H1 (cell line): ENCODE measurements at regions not wholly inside any gene's neighbourhood (a gene's known extent, or its start where the extent isn't known, plus 50 kb on each side); places are given as distances from the start of the nearest gene placed in this dataset.

Experiments used
- CTCF ChIA-PET: fragments of 300-600 bp; sonication (Branson Sonifier 250); formaldehyde crosslinking; loops from one replicate; lab custom pipeline; 2021; ENCODE audit not compliant: partially characterized antibody; lab: Charles Lee
- POLR2A ChIA-PET: fragments of 300-600 bp; sonication (Branson Sonifier 250); formaldehyde crosslinking; loops from one replicate; lab custom pipeline; 2021; ENCODE audit warnings: inconsistent platforms; ENCODE audit not compliant: partially characterized antibody; lab: Charles Lee
- DNase-seq, 2 experiments: peaks; one replicate each; pipeline versions ENCODE4 v3.0.0 to v3.0.0-alpha.2; 2010 to 2022; ENCODE audit warnings: low spot score in 2 of 2, low read depth in 1 of 2, mixed read lengths in 1 of 2
- FAIRE-seq: peaks from 2 replicates; lab custom pipeline; 2011; peaks lifted over from hg19 to GRCh38; lab: Jason Lieb, UNC
- H2AFZ ChIP-seq: 2 replicates; pipeline ENCODE4 v1.8.1; 2012; ENCODE audit warnings: low read length, inconsistent platforms
- H2AK5ac ChIP-seq: 2 replicates; pipeline ENCODE4 v1.6.1; 2013; ENCODE audit warnings: low read depth, low read length
- H2BK120ac ChIP-seq: replicated peaks from 2 replicates; pipeline ENCODE3; 2013; ENCODE audit warnings: low read depth, low read length, inconsistent platforms
- H2BK12ac ChIP-seq: 2 replicates; pipeline ENCODE4 v1.6.1; 2013; ENCODE audit warnings: low read depth, low read length
- H2BK15ac ChIP-seq: 2 replicates; pipeline ENCODE4 v1.6.1; 2013; ENCODE audit warnings: low read length
- H2BK20ac ChIP-seq: 2 replicates; pipeline ENCODE4 v1.6.1; 2013; ENCODE audit warnings: low read length
- H2BK5ac ChIP-seq: 2 replicates; pipeline ENCODE4 v1.6.1; 2013; ENCODE audit warnings: low read depth, low read length
- H3K14ac ChIP-seq: 2 replicates; pipeline ENCODE4 v1.6.1; 2013; ENCODE audit warnings: inconsistent platforms; ENCODE audit not compliant: insufficient read length
- H3K18ac ChIP-seq: 2 replicates; pipeline ENCODE4 v1.6.1; 2013; ENCODE audit warnings: low read length; ENCODE audit errors: extremely low read depth
- H3K23ac ChIP-seq: 2 replicates; pipeline ENCODE4 v1.6.1; 2013; ENCODE audit warnings: inconsistent platforms; ENCODE audit not compliant: insufficient read length
- H3K23me2 ChIP-seq: 2 replicates; pipeline ENCODE4 v1.6.1; 2013; ENCODE audit warnings: low read depth, low read length
- H3K27ac ChIP-seq: 2 replicates; pipeline ENCODE4 v1.6.1; 2011; ENCODE audit warnings: low read depth, low read length, inconsistent platforms
- H3K27me3 ChIP-seq, 4 experiments: replicated peaks in 1 of 4; 1 replicate in 1 of 4; 2 replicates in 3 of 4; pipeline versions ENCODE4 v1.6.1 to v1.8.1; 2011 to 2013; ENCODE audit warnings: low read length in 3 of 4, mild to moderate bottlenecking in 3 of 4, inconsistent platforms in 2 of 4, mixed read lengths in 2 of 4, moderate library complexity in 1 of 4; ENCODE audit not compliant: control insufficient read depth in 3 of 4, insufficient read depth in 3 of 4; ENCODE audit errors: extremely low read depth in 1 of 4
- H3K36me3 ChIP-seq, 4 experiments: 2 replicates each; pipeline versions ENCODE4 v1.6.1 to v1.8.1; 2011 to 2013; ENCODE audit warnings: mild to moderate bottlenecking in 4 of 4, low read length in 3 of 4, moderate library complexity in 2 of 4, control low read depth in 1 of 4, inconsistent platforms in 1 of 4; ENCODE audit not compliant: insufficient read depth in 4 of 4, control insufficient read depth in 2 of 4
- H3K4ac ChIP-seq: replicated peaks from 2 replicates; pipeline ENCODE3; 2013; ENCODE audit warnings: low read length, low read depth, mixed read lengths, inconsistent platforms; ENCODE audit not compliant: insufficient read length
- H3K4me1 ChIP-seq, 4 experiments: replicated peaks in 1 of 4; 1 replicate in 1 of 4; 2 replicates in 3 of 4; pipeline versions ENCODE4 v1.6.1 to v1.8.1; 2011 to 2013; ENCODE audit warnings: low read length in 3 of 4, inconsistent platforms in 2 of 4, mixed read lengths in 1 of 4; ENCODE audit not compliant: insufficient read depth in 4 of 4, control insufficient read depth in 3 of 4
- H3K4me2 ChIP-seq, 2 experiments: 2 replicates each; pipeline versions ENCODE4 v1.6.1 to v1.8.1; 2011 to 2013; ENCODE audit warnings: low read depth in 2 of 2, low read length in 2 of 2, control low read depth in 1 of 2, inconsistent platforms in 1 of 2, mild to moderate bottlenecking in 1 of 2; ENCODE audit not compliant: insufficient read depth in 1 of 2
- H3K4me3 ChIP-seq, 4 experiments: fragments of 200-600, 300-600 bp in 1 of 4; sonication (generic), shearing (Covaris generic), sonication (Bioruptor Twin) in 1 of 4; 2 replicates each; pipeline versions ENCODE4 v1.5.1 to v1.8.1; 2011 to 2016; ENCODE audit warnings: low read length in 4 of 4, low read depth in 3 of 4, control low read depth in 2 of 4, inconsistent platforms in 2 of 4, mild to moderate bottlenecking in 2 of 4, mixed read lengths in 1 of 4, moderate library complexity in 1 of 4; ENCODE audit not compliant: insufficient read depth in 2 of 4; ENCODE audit errors: extremely low read depth in 1 of 4
- H3K56ac ChIP-seq: replicated peaks from 2 replicates; pipeline ENCODE3; 2013; ENCODE audit warnings: low read depth, mild to moderate bottlenecking, mixed read lengths, low read length, inconsistent platforms; ENCODE audit not compliant: insufficient read length
- H3K79me1 ChIP-seq: 2 replicates; pipeline ENCODE4 v1.6.1; 2013; ENCODE audit warnings: low read depth, low read length, control low read depth
- H3K79me2 ChIP-seq, 2 experiments: 2 replicates each; pipeline versions ENCODE4 v1.6.1 to v1.8.1; 2012 to 2013; ENCODE audit warnings: low read length in 2 of 2, mild to moderate bottlenecking in 2 of 2, inconsistent platforms in 1 of 2; ENCODE audit not compliant: insufficient read depth in 2 of 2, control insufficient read depth in 1 of 2
- H3K9ac ChIP-seq, 4 experiments: replicated peaks in 1 of 4; 1 replicate in 1 of 4; 2 replicates in 3 of 4; pipeline versions ENCODE4 v1.6.1 to v1.8.1; 2011 to 2013; ENCODE audit warnings: low read depth in 3 of 4, low read length in 3 of 4, control low read depth in 2 of 4, mild to moderate bottlenecking in 2 of 4, moderate library complexity in 2 of 4, inconsistent platforms in 1 of 4; ENCODE audit errors: extremely low read depth in 1 of 4
- H3K9me3 ChIP-seq, 2 experiments: 2 replicates each; pipeline versions ENCODE4 v1.6.1 to v1.8.1; 2012 to 2013; ENCODE audit warnings: mild to moderate bottlenecking in 2 of 2, moderate library complexity in 2 of 2, control low read depth in 1 of 2, inconsistent platforms in 1 of 2, low read depth in 1 of 2, low read length in 1 of 2, mixed read lengths in 1 of 2; ENCODE audit not compliant: insufficient read depth in 2 of 2
- H4K20me1 ChIP-seq, 2 experiments: replicated peaks in 1 of 2; 2 replicates each; pipeline versions ENCODE3 to v1.8.1; 2011 to 2013; ENCODE audit warnings: inconsistent platforms in 2 of 2, low read length in 2 of 2, mild to moderate bottlenecking in 1 of 2; ENCODE audit not compliant: insufficient read depth in 2 of 2, control insufficient read depth in 1 of 2
- H4K5ac ChIP-seq: 2 replicates; pipeline ENCODE4 v1.6.1; 2013; ENCODE audit warnings: low read length, low read depth, mixed read lengths, inconsistent platforms; ENCODE audit not compliant: insufficient read length
- H4K8ac ChIP-seq: 2 replicates; pipeline ENCODE4 v1.8.0; 2013; ENCODE audit warnings: mild to moderate bottlenecking, moderate library complexity, low read length, inconsistent platforms; ENCODE audit not compliant: insufficient read depth; ENCODE audit errors: extremely low read depth
- H4K91ac ChIP-seq: replicated peaks from 2 replicates; pipeline ENCODE3; 2013; ENCODE audit warnings: low read length, mixed read lengths, inconsistent platforms; ENCODE audit not compliant: insufficient read length
- CBX8 ChIP-seq: fragments of 300-800, 300-1000 bp; sonication (generic); IDR thresholded peaks from 2 replicates; pipeline ENCODE4 v1.7.1; 2016; ENCODE audit warnings: low read depth, low read length, borderline replicate concordance
- CREB1 ChIP-seq: IDR thresholded peaks from 2 replicates; pipeline ENCODE4 v1.6.1; 2012; ENCODE audit warnings: inconsistent platforms
- JUND ChIP-seq: IDR thresholded peaks from 2 replicates; pipeline ENCODE4 v1.6.1; 2011; ENCODE audit warnings: mild to moderate bottlenecking, improper control_type of control experiment, low read length
- KDM4A ChIP-seq: IDR thresholded peaks from one replicate; pipeline ENCODE4 v1.7.1; 2012; ENCODE audit warnings: low read depth, mild to moderate bottlenecking, moderate library complexity, low read length, inconsistent platforms; ENCODE audit not compliant: severe bottlenecking
- POLR2AphosphoS5 ChIP-seq: IDR thresholded peaks from 2 replicates; pipeline ENCODE4 v1.6.1; 2011; ENCODE audit warnings: low read depth, low read length
- RNF2 ChIP-seq: fragments of 200-900, 300-1000 bp; sonication (generic); IDR thresholded peaks from 2 replicates; pipeline ENCODE4 v1.7.1; 2016; ENCODE audit warnings: borderline replicate concordance, low read depth, mild to moderate bottlenecking, antibody characterized with exemption, low read length; ENCODE audit not compliant: poor library complexity, severe bottlenecking; ENCODE audit errors: missing control alignments
- SIN3A ChIP-seq, 2 experiments: IDR thresholded peaks in 1 of 2; conservative IDR thresholded peaks in 1 of 2; 2 replicates each; pipeline ENCODE4 v1.6.1; 2011 to 2012; ENCODE audit warnings: low read length in 2 of 2, improper control_type of control experiment in 1 of 2, low read depth in 1 of 2, mild to moderate bottlenecking in 1 of 2
- SRF ChIP-seq: IDR thresholded peaks from 2 replicates; pipeline ENCODE4 v1.6.1; 2011; ENCODE audit warnings: mild to moderate bottlenecking, low read depth, low read length, moderate library complexity
- TBP ChIP-seq: IDR thresholded peaks from 2 replicates; pipeline ENCODE4 v1.6.1; 2011; ENCODE audit warnings: low read depth, low read length, improper control_type of control experiment
- YY1 ChIP-seq: IDR thresholded peaks from 2 replicates; pipeline ENCODE4 v1.6.1; 2011; ENCODE audit warnings: low read depth, mild to moderate bottlenecking, low read length
- WGBS, 2 experiments: shearing (Covaris generic) in 1 of 2; methylation state at CpG; one replicate each; pipeline versions ENCODE4 v1.1.6 to v1.1.7; 2013 to 2015; ENCODE audit warnings: low lambda C conversion rate in 2 of 2, mixed read lengths in 2 of 2, inconsistent platforms in 1 of 2, low coverage in 1 of 2, missing lambda C conversion rate in 1 of 2; ENCODE audit not compliant: insufficient replicate concordance in 2 of 2, insufficient coverage in 1 of 2, insufficient read length in 1 of 2; ENCODE audit errors: extremely low coverage in 1 of 2, missing lambda C conversion rate in 1 of 2; 5-methylcytosine and 5-hydroxymethylcytosine counted together
- TF ChIP-seq, protein P1 (sequence below), 3 experiments: IDR thresholded peaks; 1 replicate in 2 of 3; 2 replicates in 1 of 3; pipeline versions ENCODE4 v1.5.1 to v1.6.1; 2011; ENCODE audit warnings: low read length in 3 of 3, mild to moderate bottlenecking in 3 of 3, inconsistent platforms in 2 of 3, low read depth in 1 of 3, moderate library complexity in 1 of 3; ENCODE audit not compliant: insufficient read depth in 1 of 3; ENCODE audit errors: control extremely low read depth in 1 of 3

DNA sequence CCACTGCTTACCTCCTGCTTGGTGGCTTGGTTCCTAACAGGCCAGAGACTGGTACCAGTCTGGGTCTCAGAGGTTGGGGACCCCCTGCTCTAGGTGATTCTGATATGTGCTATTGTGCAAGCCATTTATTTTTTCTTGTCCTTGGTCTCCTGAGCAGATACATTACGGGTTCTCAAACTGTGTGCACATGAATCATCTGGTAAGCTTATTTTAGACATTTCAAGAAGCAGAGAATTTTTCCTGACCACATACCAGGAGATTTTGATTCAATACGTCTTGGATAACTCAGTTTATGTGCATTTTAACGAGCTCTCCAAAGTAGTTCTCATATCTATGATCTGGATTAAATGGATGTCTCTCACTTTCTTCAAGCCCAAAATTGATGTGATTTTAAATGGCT, 77.2 kb downstream of the FHIP1A start:
- POLR2A ChIA-PET = interaction anchor here (0.6 to 1.1 kb wide), 3 partner anchors 34 to 696 kb away, joined by 3 read pairs; no protein-coding TSS in a partner anchor
- Histone ChIP-seq H2AK5ac (peak overlapping the region; percentile 100), H2BK20ac (peak overlapping the region; percentile 95; the same call in 1 of the 2 replicates), H4K5ac (peak overlapping the region; percentile 90), H2BK15ac (no peak overlapping the region), H3K4ac (no peak overlapping the region), H3K23ac (no peak overlapping the region), H3K4me2 (no peak overlapping the region), H4K8ac (no peak overlapping the region), H3K36me3 (no peaks in the 10 kb centered on the region), H4K20me1 (no peaks in the 10 kb centered on the region), H2BK12ac (peak overlapping the region; percentile 99), H2AFZ (no peak overlapping the region), H3K9ac (no peak overlapping the region), H3K4me3 (no peak overlapping the region), H4K91ac (peak overlapping the region; percentile 79), H3K9me3 (no peaks in the 10 kb centered on the region), H3K27ac (no peak overlapping the region), H2BK120ac (peak overlapping the region; percentile 95), H2BK5ac (peak overlapping the region; percentile 96), H3K14ac (no peak overlapping the region), H3K79me1 (no peaks in the 10 kb centered on the region; the same call in 1 of the 2 replicates), H3K27me3 (no peaks in the 10 kb centered on the region), H3K56ac (no peak overlapping the region), H3K4me1 (peaks cover 13 to 21% (median 18%) of the 10 kb centered on the region in 4 experiments; a peak in 6 of 7 replicates), H3K79me2 (peaks cover 0 to 31% of the 10 kb centered on the region in 2 experiments; a peak in 3 of 4 replicates), H3K23me2 (peaks cover 5% of the 10 kb centered on the region; the same call in 1 of the 2 replicates), H3K18ac (peak overlapping the region; percentile 91)
- 81% methylated on average over 3 of the region's 3 CpGs; no CpG with 5 or more reads in 1 of the 2 experiments for WGBS, 2 experiments
- FAIRE-seq = no peak
- DNase-seq = no peak
- CTCF ChIA-PET = interaction anchor here (1.7 kb wide), 1 partner anchor 42 kb away, joined by 5 read pairs; no protein-coding TSS in a partner anchor
- TF ChIP-seq KDM4A (no peak), TBP (no peak), POLR2AphosphoS5 (no peak), YY1 (no peak), CBX8 (no peak), CREB1 (no peak), SIN3A (conservative IDR thresholded peaks at IDR 0.05 in 1 of 2, IDR thresholded peaks at IDR 0.05 in 1 of 2; ENCODE audit: low read depth in 1 of 2, low read length in 2 of 2) (no peak), SRF (no peak), RNF2 (no peak), JUND (no peak)
- TF ChIP-seq, protein P1, sequence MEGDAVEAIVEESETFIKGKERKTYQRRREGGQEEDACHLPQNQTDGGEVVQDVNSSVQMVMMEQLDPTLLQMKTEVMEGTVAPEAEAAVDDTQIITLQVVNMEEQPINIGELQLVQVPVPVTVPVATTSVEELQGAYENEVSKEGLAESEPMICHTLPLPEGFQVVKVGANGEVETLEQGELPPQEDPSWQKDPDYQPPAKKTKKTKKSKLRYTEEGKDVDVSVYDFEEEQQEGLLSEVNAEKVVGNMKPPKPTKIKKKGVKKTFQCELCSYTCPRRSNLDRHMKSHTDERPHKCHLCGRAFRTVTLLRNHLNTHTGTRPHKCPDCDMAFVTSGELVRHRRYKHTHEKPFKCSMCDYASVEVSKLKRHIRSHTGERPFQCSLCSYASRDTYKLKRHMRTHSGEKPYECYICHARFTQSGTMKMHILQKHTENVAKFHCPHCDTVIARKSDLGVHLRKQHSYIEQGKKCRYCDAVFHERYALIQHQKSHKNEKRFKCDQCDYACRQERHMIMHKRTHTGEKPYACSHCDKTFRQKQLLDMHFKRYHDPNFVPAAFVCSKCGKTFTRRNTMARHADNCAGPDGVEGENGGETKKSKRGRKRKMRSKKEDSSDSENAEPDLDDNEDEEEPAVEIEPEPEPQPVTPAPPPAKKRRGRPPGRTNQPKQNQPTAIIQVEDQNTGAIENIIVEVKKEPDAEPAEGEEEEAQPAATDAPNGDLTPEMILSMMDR (IDR thresholded peaks at IDR 0.05; ENCODE audit: control extremely low read depth in 1 of 3, insufficient read depth in 1 of 3, low read depth in 1 of 3, low read length in 3 of 3) = no peak
